Neural progenitor cell (in vitro differentiated cells): ENCODE measurements at regions not wholly inside any gene's neighbourhood (a gene's known extent, or its start where the extent isn't known, plus 50 kb on each side); places are given as distances from the start of the nearest gene placed in this dataset.

Source experiments
- DNase-seq: peaks from one replicate; pipeline ENCODE4 v3.0.0-alpha.2; 2016; ENCODE audit warnings: low spot score
- H2AFZ ChIP-seq: fragments of 200-600 bp; sonication (generic); replicated peaks from 2 replicates; pipeline ENCODE4 v1.6.1; 2016; ENCODE audit warnings: antibody characterized with exemption
- H3F3A ChIP-seq: fragments of 200-600 bp; sonication (generic); 2 replicates; pipeline ENCODE4 v1.6.1; 2016; ENCODE audit warnings: antibody characterized with exemption, low read depth
- H3K27ac ChIP-seq: fragments of 200-600 bp; sonication (generic); 2 replicates; pipeline ENCODE4 v1.5.1; 2016; ENCODE audit warnings: mild to moderate bottlenecking
- H3K27me3 ChIP-seq: fragments of 200-600 bp; sonication (generic); 2 replicates; pipeline ENCODE4 v1.6.1; 2016; ENCODE audit warnings: mild to moderate bottlenecking, moderate library complexity
- H3K36me3 ChIP-seq: fragments of 200-600 bp; sonication (generic); 2 replicates; pipeline ENCODE4 v1.5.1; 2016
- H3K4me1 ChIP-seq: fragments of 200-600 bp; sonication (generic); 2 replicates; pipeline ENCODE4 v1.6.1; 2016; ENCODE audit warnings: mixed run types
- H3K4me2 ChIP-seq: fragments of 200-600 bp; sonication (generic); 2 replicates; pipeline ENCODE4 v1.6.1; 2016
- H3K4me3 ChIP-seq: fragments of 200-600 bp; sonication (generic); 2 replicates; pipeline ENCODE4 v1.5.1; 2016
- H3K79me2 ChIP-seq: fragments of 200-600 bp; sonication (generic); 2 replicates; pipeline ENCODE4 v1.6.1; 2016; ENCODE audit warnings: low read depth
- H3K9ac ChIP-seq: fragments of 200-600 bp; sonication (generic); 2 replicates; pipeline ENCODE4 v1.6.1; 2016
- H3K9me3 ChIP-seq: fragments of 200-600 bp; sonication (generic); 2 replicates; pipeline ENCODE4 v1.5.1; 2016; ENCODE audit warnings: low read depth
- H4K20me1 ChIP-seq: fragments of 200-600 bp; sonication (generic); 2 replicates; pipeline ENCODE4 v1.6.1; 2016; ENCODE audit warnings: low read depth
- H3K27ac Mint-ChIP-seq: 3 replicates; pipeline ENCODE4 v1.8.0; 2021; ENCODE audit warnings: mixed read lengths
- H3K27me3 Mint-ChIP-seq: 2 replicates; pipeline ENCODE4 v1.8.0; 2022; ENCODE audit warnings: low read depth, mild to moderate bottlenecking, inconsistent platforms, moderate library complexity, mixed read lengths; ENCODE audit not compliant: insufficient read depth
- H3K36me3 Mint-ChIP-seq: 3 replicates; pipeline ENCODE4 v1.8.0; 2021; ENCODE audit warnings: mixed read lengths
- H3K4me1 Mint-ChIP-seq: 3 replicates; pipeline ENCODE4 v1.8.0; 2021; ENCODE audit warnings: mixed read lengths
- H3K4me3 Mint-ChIP-seq: 3 replicates; pipeline ENCODE4 v1.8.0; 2021; ENCODE audit warnings: mild to moderate bottlenecking, moderate library complexity, mixed read lengths
- H3K9me3 Mint-ChIP-seq: 3 replicates; pipeline ENCODE4 v1.8.0; 2020; ENCODE audit warnings: mixed read lengths
- CTCF ChIP-seq: fragments of 200-600 bp; sonication (generic); IDR thresholded peaks from 2 replicates; pipeline ENCODE4 v1.5.1; 2017; ENCODE audit warnings: antibody characterized with exemption, mild to moderate bottlenecking
- EZH2 ChIP-seq: fragments of 200-600 bp; sonication (generic); IDR thresholded peaks from 2 replicates; pipeline ENCODE4 v1.6.1; 2017; ENCODE audit warnings: antibody characterized with exemption, mild to moderate bottlenecking, moderate library complexity
- EZH2phosphoT487 ChIP-seq: fragments of 200-600 bp; sonication (generic); IDR thresholded peaks from 2 replicates; pipeline ENCODE4 v1.6.1; 2017; ENCODE audit warnings: antibody characterized with exemption

GRCh38 chr3:3632449-3632848, 166.8 kb upstream of the LRRN1 start:
- Histone ChIP-seq H3K4me2 (no peak overlapping the region), H2AFZ (no peak overlapping the region), H3K79me2 (no peaks in the 10 kb centered on the region), H3K4me1 (no peaks in the 10 kb centered on the region), H3F3A (no peaks in the 10 kb centered on the region), H3K9ac (no peak overlapping the region), H3K4me3 (no peak overlapping the region), H4K20me1 (no peaks in the 10 kb centered on the region), H3K27ac (no peak overlapping the region), H3K27me3 (no peaks in the 10 kb centered on the region), H3K9me3 (no peaks in the 10 kb centered on the region), H3K36me3 (no peaks in the 10 kb centered on the region)
- H3K9me3 Mint-ChIP-seq, result no peaks in the 10 kb centered on the region
- no peaks in the 10 kb centered on the region for H3K36me3 Mint-ChIP-seq
- no peak overlapping the region for H3K27ac Mint-ChIP-seq
- no peak overlapping the region for H3K4me3 Mint-ChIP-seq
- H3K27me3 Mint-ChIP-seq, result no peaks in the 10 kb centered on the region
- H3K4me1 Mint-ChIP-seq, result no peaks in the 10 kb centered on the region
- no peak for TF ChIP-seq CTCF
- TF ChIP-seq EZH2phosphoT487, result no peak
- no peak for TF ChIP-seq EZH2
- DNase-seq, result no peak

GRCh38 chr3:3631114-3631513, 168.1 kb upstream of the LRRN1 start:
- H3K4me1 Mint-ChIP-seq, result no peaks in the 10 kb centered on the region
- H3K27ac Mint-ChIP-seq, result no peak overlapping the region
- Histone ChIP-seq H3K27ac (no peak overlapping the region), H3K4me2 (no peak overlapping the region), H3K9me3 (no peaks in the 10 kb centered on the region), H3F3A (no peaks in the 10 kb centered on the region), H3K79me2 (no peaks in the 10 kb centered on the region), H3K27me3 (no peaks in the 10 kb centered on the region), H3K4me3 (no peak overlapping the region), H4K20me1 (no peaks in the 10 kb centered on the region), H3K9ac (no peak overlapping the region), H3K36me3 (no peaks in the 10 kb centered on the region), H2AFZ (no peak overlapping the region), H3K4me1 (no peaks in the 10 kb centered on the region)
- H3K27me3 Mint-ChIP-seq, result no peaks in the 10 kb centered on the region
- H3K36me3 Mint-ChIP-seq, result no peaks in the 10 kb centered on the region
- TF ChIP-seq EZH2, result no peak
- no peak for TF ChIP-seq EZH2phosphoT487
- TF ChIP-seq CTCF, result no peak
- no peak for DNase-seq
- H3K4me3 Mint-ChIP-seq, result no peak overlapping the region
- H3K9me3 Mint-ChIP-seq, result no peaks in the 10 kb centered on the region

- no peaks in the 10 kb centered on the region for H3K4me1 Mint-ChIP-seq
- no peaks in the 10 kb centered on the region for H3K27me3 Mint-ChIP-seq
- Histone ChIP-seq H3K4me1 (no peaks in the 10 kb centered on the region), H3K9me3 (no peaks in the 10 kb centered on the region), H3K27me3 (no peaks in the 10 kb centered on the region), H3K4me2 (no peak overlapping the region), H3K36me3 (no peaks in the 10 kb centered on the region), H4K20me1 (no peaks in the 10 kb centered on the region), H2AFZ (no peak overlapping the region), H3F3A (no peaks in the 10 kb centered on the region), H3K9ac (no peak overlapping the region), H3K79me2 (no peaks in the 10 kb centered on the region), H3K4me3 (no peak overlapping the region), H3K27ac (no peak overlapping the region)
- H3K4me3 Mint-ChIP-seq, result no peak overlapping the region
- no peaks in the 10 kb centered on the region for H3K9me3 Mint-ChIP-seq
- DNase-seq, result no peak
- TF ChIP-seq EZH2 (no peak), EZH2phosphoT487 (no peak), CTCF (no peak)
- H3K27ac Mint-ChIP-seq, result no peak overlapping the region
- H3K36me3 Mint-ChIP-seq, result no peaks in the 10 kb centered on the region
Measured at GRCh38 chr3:3629911-3630310, 169.3 kb upstream of the LRRN1 start.
